HS-27A (cell line): ENCODE measurements at regions not wholly inside any gene's neighbourhood (a gene's known extent, or its start where the extent isn't known, plus 50 kb on each side); places are given as distances from the start of the nearest gene placed in this dataset.
"Not testable (repeated sequence)": the region's sequence is repeated elsewhere in the genome, so short reads cannot be mapped to it uniquely, and the experiment has no call there.

Experiments
- DNase-seq: peaks from one replicate; pipeline ENCODE4 v3.0.0-alpha.2; 2012; ENCODE audit warnings: low read depth, missing footprints

DNA sequence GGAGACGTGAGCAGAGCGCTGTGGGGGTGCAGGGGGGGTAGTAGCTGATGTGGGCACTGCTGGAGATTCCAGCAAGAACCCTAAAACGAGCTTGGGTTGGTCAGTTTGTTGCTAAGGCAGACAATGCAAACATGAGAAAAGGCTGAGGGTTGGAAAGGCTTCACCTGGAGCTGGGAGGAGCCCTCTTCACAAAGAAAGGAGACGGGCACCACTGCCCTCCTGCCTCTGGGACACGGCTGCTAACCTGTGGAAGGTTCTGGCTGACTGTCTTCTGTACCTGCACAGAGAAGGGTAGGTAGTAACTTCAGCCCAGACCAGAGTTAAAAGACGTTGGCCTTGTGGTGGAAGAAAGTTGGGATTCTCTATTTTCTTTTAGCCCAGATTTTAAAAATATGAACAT, 108.7 kb downstream of the SUCLA2 start:
- DNase-seq, result no peak

- DNase-seq, result no peak
Observed at GRCh38 chr13:47890146-47890814, 110.8 kb downstream of the SUCLA2 start.

GRCh38 chr13:47886314-47886713, 114.8 kb downstream of the SUCLA2 start:
- no peak for DNase-seq

DNA sequence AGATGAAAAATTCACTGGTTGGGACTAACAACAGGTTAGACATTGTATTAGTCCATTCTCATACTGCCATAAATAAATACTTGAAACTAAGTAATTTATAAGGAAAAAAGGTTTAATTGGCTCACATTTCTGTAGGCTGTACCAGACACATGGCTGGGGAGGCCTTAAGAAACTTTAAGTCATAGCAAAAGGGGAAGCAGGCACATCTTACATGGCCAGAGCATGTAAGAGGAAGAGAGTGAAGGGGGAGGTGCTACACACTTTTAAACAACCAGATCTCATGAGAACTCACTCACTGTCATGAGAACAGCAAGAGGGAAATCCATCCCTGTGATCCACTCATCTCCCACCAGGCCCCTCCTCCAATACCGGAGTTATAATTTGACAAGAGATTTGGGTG, 125.9 kb downstream of the SUCLA2 start:
- no peak for DNase-seq

- DNase-seq, result not testable (repeated sequence)
Observed at GRCh38 chr13:47873987-47874386, 127.1 kb downstream of the SUCLA2 start.

DNA sequence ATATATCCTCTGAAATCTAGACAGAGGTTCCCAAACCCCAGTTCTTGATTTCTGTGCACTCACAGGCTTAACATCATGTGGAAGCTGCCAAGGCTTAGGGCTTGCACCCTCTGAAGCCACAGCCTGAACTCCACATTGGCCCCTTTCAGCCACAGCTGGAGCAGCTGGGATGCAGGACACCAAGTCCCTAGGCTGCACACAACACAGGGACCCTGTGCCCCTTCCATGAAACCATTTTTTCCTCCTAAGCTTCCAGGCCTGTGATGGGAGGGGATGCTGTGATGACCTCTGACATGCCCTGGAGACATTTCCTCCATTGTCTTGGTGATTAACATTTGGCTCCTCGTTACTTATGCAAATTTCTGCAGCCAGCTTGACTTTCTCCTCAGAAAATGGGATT, 127.8 kb downstream of the SUCLA2 start:
- DNase-seq, result not testable (repeated sequence)

GRCh38 chr13:47869776-47870175, 131.3 kb downstream of the SUCLA2 start:
- DNase-seq, result no peak

- no peak for DNase-seq
Observed at GRCh38 chr13:47865883-47866282, 135.2 kb downstream of the SUCLA2 start.

GRCh38 chr13:47862841-47863240, 138.2 kb downstream of the SUCLA2 start:
- no peak for DNase-seq

DNA sequence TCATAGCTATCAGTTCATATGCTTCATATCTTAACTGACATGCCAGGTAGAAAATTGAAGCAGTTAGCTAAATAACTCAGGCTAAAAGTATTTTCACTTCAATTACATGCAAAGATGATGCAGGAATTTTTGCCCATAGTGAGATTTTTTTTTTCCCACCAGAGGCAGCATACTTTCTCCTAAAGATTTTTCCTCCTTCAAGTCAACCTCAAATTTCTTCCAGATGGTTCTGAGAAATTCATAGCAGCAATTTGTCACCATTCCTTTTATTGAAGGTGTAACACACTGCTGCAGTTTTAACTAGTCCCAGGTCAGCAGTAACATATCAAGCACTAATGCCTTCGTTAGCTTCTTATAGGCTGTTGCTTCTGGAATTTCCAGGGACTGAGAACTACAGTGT, 141.9 kb downstream of the SUCLA2 start:
- no peak for DNase-seq

GRCh38 chr13:47858042-47859025, 142.7 kb downstream of the SUCLA2 start:
- DNase-seq, result no peak

GRCh38 chr13:47853236-47853635, 147.8 kb downstream of the SUCLA2 start:
- no peak for DNase-seq

DNA sequence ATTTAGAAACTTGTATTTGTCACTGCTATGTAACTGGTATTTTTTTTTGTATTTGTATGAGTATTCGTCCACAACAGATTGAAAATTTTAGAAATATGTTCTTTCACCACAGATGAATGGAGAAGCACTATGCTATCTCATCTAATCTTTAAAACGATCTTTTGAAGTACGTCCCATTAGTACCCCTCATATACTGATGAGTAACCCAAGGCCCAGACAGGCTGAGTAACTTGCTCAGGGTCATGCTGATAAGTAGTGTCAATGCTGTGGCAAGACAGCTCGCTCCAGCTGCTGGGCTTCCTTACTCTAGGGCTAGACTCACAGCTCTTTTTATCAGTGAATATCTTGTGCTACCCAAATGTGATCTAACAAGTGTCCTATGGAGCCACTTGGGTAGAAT, 154.2 kb downstream of the SUCLA2 start:
- no peak for DNase-seq

- DNase-seq, result no peak
Observed at GRCh38 chr13:47845981-47846380, 155.1 kb downstream of the SUCLA2 start.

- no peak for DNase-seq
Observed at GRCh38 chr13:47843005-47843404, 158.1 kb downstream of the SUCLA2 start.

DNA sequence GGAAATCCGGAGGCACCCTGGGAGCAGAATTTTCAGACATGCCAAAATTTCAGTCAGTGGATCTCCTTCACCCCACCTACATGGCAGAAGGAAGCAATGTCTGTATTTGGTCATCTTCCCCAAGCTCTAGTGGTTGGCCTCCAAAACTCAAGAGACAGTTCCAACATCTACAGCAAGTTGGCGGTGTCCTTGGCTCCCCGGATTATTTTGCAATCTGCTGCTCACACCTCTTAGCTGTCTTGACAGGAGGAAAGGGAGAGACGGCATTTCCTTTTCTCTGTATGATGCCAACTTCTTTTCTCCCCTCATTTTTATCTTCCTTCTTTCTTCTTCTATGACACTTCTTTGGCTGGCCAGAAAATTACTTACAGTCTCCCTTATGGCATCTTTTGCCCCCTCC, 159.9 kb downstream of the SUCLA2 start:
- DNase-seq, result no peak

GRCh38 chr13:47837906-47838305, 163.2 kb downstream of the SUCLA2 start:
- no peak for DNase-seq

GRCh38 chr13:47837104-47837880, 163.8 kb downstream of the SUCLA2 start:
- no peak for DNase-seq

DNA sequence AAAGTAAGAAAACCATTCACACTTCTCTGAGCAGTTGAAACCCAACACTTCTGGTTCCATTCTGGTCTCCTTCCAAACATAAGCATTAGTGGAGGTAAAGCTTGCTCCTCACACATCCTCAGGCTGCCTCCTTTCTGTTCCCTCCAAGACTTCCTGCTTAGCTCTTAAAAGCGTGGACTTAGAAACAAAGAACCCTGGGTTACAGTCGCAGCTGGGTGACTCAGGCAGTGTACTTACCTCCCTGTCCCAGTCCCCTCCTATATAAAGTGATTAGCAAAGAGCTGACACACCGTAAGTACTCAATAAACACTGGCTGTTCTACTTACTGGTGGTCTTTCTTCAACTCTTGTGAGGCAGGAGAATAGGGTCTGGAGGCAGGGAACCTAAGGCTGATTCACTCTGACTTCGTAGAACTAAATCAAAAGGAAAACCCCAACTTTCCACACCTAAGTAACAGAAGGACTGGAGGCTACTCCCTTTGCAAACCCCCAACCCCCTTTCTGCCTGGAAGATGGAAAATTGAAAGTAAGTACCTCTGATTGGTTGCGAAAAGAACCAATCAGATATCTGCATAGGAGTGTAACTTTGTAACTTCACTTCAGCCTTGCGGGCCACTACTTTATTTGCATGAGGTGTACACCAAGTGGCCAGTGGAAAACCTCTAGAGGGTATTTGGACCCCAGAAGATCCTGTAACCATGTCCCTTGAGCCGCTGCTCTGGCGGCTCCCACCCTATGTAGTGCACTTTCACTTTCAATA, 165.4 kb downstream of the SUCLA2 start:
- DNase-seq, result no peak

DNA sequence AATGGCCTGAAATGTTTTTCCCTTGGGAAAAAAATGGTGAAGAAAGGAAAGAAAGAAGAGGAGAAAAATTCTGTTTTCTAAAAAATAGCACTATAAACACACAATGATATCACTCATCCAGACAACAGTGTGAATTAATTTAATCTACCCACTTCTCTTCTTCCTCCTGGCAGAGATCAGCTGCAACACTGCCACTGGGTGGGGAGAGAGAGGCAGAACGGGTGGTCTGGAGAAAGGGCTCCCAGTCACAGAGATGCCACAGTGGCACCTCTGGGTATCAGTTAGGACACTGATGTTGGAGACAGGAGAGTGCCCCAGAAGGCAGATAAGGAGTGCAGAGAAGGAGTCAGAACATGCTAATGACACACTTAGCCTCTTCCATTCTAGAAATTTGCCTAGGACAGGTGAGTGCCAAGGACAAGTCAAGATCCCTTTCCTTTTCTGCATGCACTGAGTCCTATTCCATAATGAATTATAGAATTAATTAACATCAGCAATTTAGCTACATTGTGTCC, 168.6 kb downstream of the SUCLA2 start:
- DNase-seq, result no peak

GRCh38 chr13:47831265-47831664, 169.8 kb downstream of the SUCLA2 start:
- DNase-seq, result no peak

DNA sequence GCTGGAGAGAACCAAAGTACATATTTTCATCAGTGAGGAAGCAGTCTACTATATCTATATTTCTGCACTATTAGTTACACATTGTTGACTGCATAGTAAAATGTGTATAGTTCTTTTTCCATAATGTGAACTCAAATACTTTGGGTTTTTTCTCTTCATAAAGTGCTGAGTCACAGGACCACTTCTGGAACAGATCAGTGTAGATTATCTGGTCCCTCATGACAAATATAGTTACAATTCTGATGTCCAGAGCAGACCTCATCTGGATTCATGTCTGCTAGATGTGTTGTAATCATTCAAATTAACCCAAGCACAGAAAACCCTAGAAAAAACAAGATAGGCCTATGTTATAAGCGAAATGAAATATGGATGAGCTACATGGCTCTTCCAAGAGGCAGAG, 171.4 kb downstream of the SUCLA2 start:
- no peak for DNase-seq
